Astrocyte (in vitro differentiated cells and primary cell): ENCODE measurements at regions not wholly inside any gene's neighbourhood (a gene's known extent, or its start where the extent isn't known, plus 50 kb on each side); places are given as distances from the start of the nearest gene placed in this dataset.

ENCODE experiments used
- DNase-seq: peaks from one replicate; pipeline ENCODE4 v3.0.0-alpha.2; 2010; ENCODE audit warnings: low read depth
- FAIRE-seq: peaks from 2 replicates; lab custom pipeline; 2011; peaks lifted over from hg19 to GRCh38; lab: Jason Lieb, UNC
- H2AFZ ChIP-seq: 2 replicates; pipeline ENCODE4 v1.6.0; 2012; ENCODE audit warnings: low read depth, low read length, inconsistent platforms
- H3K27ac ChIP-seq: 2 replicates; pipeline ENCODE4 v1.5.1; 2011; ENCODE audit warnings: low read depth, low read length, inconsistent platforms
- H3K27me3 ChIP-seq: 2 replicates; pipeline ENCODE4 v1.6.0; 2011; ENCODE audit warnings: low read length, inconsistent platforms; ENCODE audit not compliant: insufficient read depth
- H3K36me3 ChIP-seq: 2 replicates; pipeline ENCODE4 v1.5.1; 2011; ENCODE audit warnings: low read length, inconsistent platforms; ENCODE audit not compliant: insufficient read depth
- H3K4me1 ChIP-seq: 2 replicates; pipeline ENCODE4 v1.5.1; 2011; ENCODE audit warnings: low read length, inconsistent platforms; ENCODE audit not compliant: insufficient read depth
- H3K4me2 ChIP-seq: 2 replicates; pipeline ENCODE4 v1.6.0; 2012; ENCODE audit warnings: low read length, inconsistent platforms
- H3K4me3 ChIP-seq: 2 replicates; pipeline ENCODE4 v1.5.1; 2011; ENCODE audit warnings: low read depth, mild to moderate bottlenecking, low read length, inconsistent platforms; ENCODE audit not compliant: insufficient read depth
- H3K79me2 ChIP-seq: 2 replicates; pipeline ENCODE4 v1.6.0; 2012; ENCODE audit warnings: mild to moderate bottlenecking, low read length, inconsistent platforms; ENCODE audit not compliant: insufficient read depth
- H3K9ac ChIP-seq: 2 replicates; pipeline ENCODE4 v1.6.0; 2012; ENCODE audit warnings: mild to moderate bottlenecking, low read length, inconsistent platforms
- H3K9me3 ChIP-seq: 2 replicates; pipeline ENCODE4 v1.5.1; 2012; ENCODE audit warnings: low read depth, mild to moderate bottlenecking, low read length, inconsistent platforms; ENCODE audit not compliant: insufficient read depth
- H4K20me1 ChIP-seq: 2 replicates; pipeline ENCODE4 v1.6.0; 2012; ENCODE audit warnings: low read length, inconsistent platforms; ENCODE audit not compliant: insufficient read depth
- H3K27ac Mint-ChIP-seq: one replicate; pipeline ENCODE4 v1.8.0; 2021; ENCODE audit warnings: mild to moderate bottlenecking, mixed read lengths; ENCODE audit not compliant: unreplicated experiment
- H3K27me3 Mint-ChIP-seq: one replicate; pipeline ENCODE4 v1.8.0; 2021; ENCODE audit warnings: low read depth, mixed read lengths; ENCODE audit not compliant: unreplicated experiment
- H3K36me3 Mint-ChIP-seq: one replicate; pipeline ENCODE4 v1.8.0; 2021; ENCODE audit warnings: low read depth, mixed read lengths; ENCODE audit not compliant: unreplicated experiment
- H3K4me1 Mint-ChIP-seq: one replicate; pipeline ENCODE4 v1.8.0; 2021; ENCODE audit warnings: low read depth, mixed read lengths; ENCODE audit not compliant: unreplicated experiment
- H3K4me3 Mint-ChIP-seq: one replicate; pipeline ENCODE4 v1.8.0; 2021; ENCODE audit warnings: mild to moderate bottlenecking, moderate library complexity, mixed read lengths; ENCODE audit not compliant: unreplicated experiment
- H3K9me3 Mint-ChIP-seq: one replicate; pipeline ENCODE4 v1.8.0; 2021; ENCODE audit warnings: mild to moderate bottlenecking, mixed read lengths; ENCODE audit not compliant: unreplicated experiment
- CTCF ChIP-seq: IDR thresholded peaks from 2 replicates; pipeline ENCODE4 v1.5.1; 2011; ENCODE audit warnings: low read depth, mild to moderate bottlenecking, inconsistent platforms, low read length, moderate library complexity; ENCODE audit not compliant: insufficient read depth
- EZH2 ChIP-seq: IDR thresholded peaks from 2 replicates; pipeline ENCODE4 v1.6.1; 2012; ENCODE audit warnings: mild to moderate bottlenecking, low read length, inconsistent platforms; ENCODE audit not compliant: insufficient read depth

- Mint-ChIP-seq H3K36me3 (no peaks in the 10 kb centered on the region), H3K27ac (peak overlapping the region; percentile 88), H3K4me1 (peaks cover 48% of the 10 kb centered on the region), H3K9me3 (peaks cover 1% of the 10 kb centered on the region), H3K27me3 (no peaks in the 10 kb centered on the region), H3K4me3 (no peak overlapping the region)
- no peak for FAIRE-seq
- Histone ChIP-seq H3K4me2 (peak overlapping the region; percentile 56), H3K79me2 (no peaks in the 10 kb centered on the region), H3K4me3 (no peak overlapping the region), H3K36me3 (no peaks in the 10 kb centered on the region), H3K27me3 (no peaks in the 10 kb centered on the region), H2AFZ (peak overlapping the region; percentile 29), H3K4me1 (peaks cover 29% of the 10 kb centered on the region), H4K20me1 (no peaks in the 10 kb centered on the region), H3K9ac (no peak overlapping the region), H3K9me3 (no peaks in the 10 kb centered on the region), H3K27ac (peak overlapping the region; percentile 29)
- DNase-seq = no peak
- no peak for TF ChIP-seq EZH2
- TF ChIP-seq CTCF = no peak
Measured at GRCh38 chr21:35398346-35398982, 349.4 kb upstream of the RUNX1 start.

DNA sequence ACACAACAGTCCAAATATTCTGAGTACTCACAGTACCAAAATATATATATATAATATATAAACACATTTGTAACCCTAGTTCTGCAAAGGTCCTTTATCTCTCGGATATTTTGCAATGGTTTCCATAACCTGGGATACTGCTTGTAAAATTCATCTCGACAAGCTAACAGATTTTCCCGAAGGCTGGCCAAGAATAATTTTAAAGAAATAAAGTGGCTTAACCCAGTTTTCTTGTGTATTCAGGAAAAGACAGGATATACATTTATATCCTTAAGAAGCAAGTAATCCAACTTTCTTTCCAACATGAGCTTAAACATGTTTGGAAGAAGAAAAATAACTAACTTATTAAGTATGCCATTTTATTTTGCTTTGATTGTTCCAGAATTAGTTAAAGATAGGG is 348.7 kb upstream of the RUNX1 start:
- no peak overlapping the region for H3K4me2 ChIP-seq
- no peaks in the 10 kb centered on the region for H3K9me3 ChIP-seq
- H4K20me1 ChIP-seq = no peaks in the 10 kb centered on the region
- H3K9me3 Mint-ChIP-seq = peaks cover 4% of the 10 kb centered on the region
- H3K36me3 ChIP-seq = no peaks in the 10 kb centered on the region
- H3K27ac Mint-ChIP-seq = no peak overlapping the region
- DNase-seq (no peak), FAIRE-seq (no peak)
- no peak overlapping the region for H3K4me3 ChIP-seq
- H3K4me1 ChIP-seq = peaks cover 29% of the 10 kb centered on the region
- no peaks in the 10 kb centered on the region for H3K27me3 Mint-ChIP-seq
- no peaks in the 10 kb centered on the region for H3K79me2 ChIP-seq
- H3K27ac ChIP-seq = no peak overlapping the region
- H3K4me3 Mint-ChIP-seq = no peak overlapping the region
- no peak overlapping the region for H2AFZ ChIP-seq
- no peak overlapping the region for H3K9ac ChIP-seq
- no peaks in the 10 kb centered on the region for H3K27me3 ChIP-seq
- peaks cover 48% of the 10 kb centered on the region for H3K4me1 Mint-ChIP-seq
- TF ChIP-seq CTCF (no peak), EZH2 (no peak)
- no peaks in the 10 kb centered on the region for H3K36me3 Mint-ChIP-seq

- H3K9ac ChIP-seq = no peak overlapping the region
- H3K79me2 ChIP-seq = no peaks in the 10 kb centered on the region
- H3K36me3 Mint-ChIP-seq = no peaks in the 10 kb centered on the region
- H3K4me2 ChIP-seq = no peak overlapping the region
- DNase-seq (no peak), FAIRE-seq (no peak)
- H3K27ac Mint-ChIP-seq = peak overlapping the region; percentile 79
- peaks cover 4% of the 10 kb centered on the region for H3K9me3 Mint-ChIP-seq
- no peaks in the 10 kb centered on the region for H3K36me3 ChIP-seq
- no peak overlapping the region for H3K4me3 Mint-ChIP-seq
- H4K20me1 ChIP-seq = no peaks in the 10 kb centered on the region
- no peak overlapping the region for H3K4me3 ChIP-seq
- no peaks in the 10 kb centered on the region for H3K27me3 ChIP-seq
- H3K4me1 ChIP-seq = peaks cover 29% of the 10 kb centered on the region
- no peak overlapping the region for H3K27ac ChIP-seq
- peaks cover 41% of the 10 kb centered on the region for H3K4me1 Mint-ChIP-seq
- TF ChIP-seq CTCF (no peak), EZH2 (no peak)
- H2AFZ ChIP-seq = no peak overlapping the region
- H3K9me3 ChIP-seq = no peaks in the 10 kb centered on the region
- no peaks in the 10 kb centered on the region for H3K27me3 Mint-ChIP-seq
Measured at GRCh38 chr21:35396655-35397054, 347.6 kb upstream of the RUNX1 start.
